Fibroblast of skin of scalp (primary cell): ENCODE measurements at regions not wholly inside any gene's neighbourhood (a gene's known extent, or its start where the extent isn't known, plus 50 kb on each side); places are given as distances from the start of the nearest gene placed in this dataset.
"Not testable (repeated sequence)": the region's sequence is repeated elsewhere in the genome, so short reads cannot be mapped to it uniquely, and the experiment has no call there.

Experiments used
- DNase-seq: peaks from one replicate; pipeline ENCODE4 v3.0.0-alpha.2; 2013

GRCh38 chr21:9950363-9950762, 571.0 kb upstream of the TPTE start:
- not testable (repeated sequence) for DNase-seq

- DNase-seq: not testable (repeated sequence)
Observed at GRCh38 chr21:9958791-9959190, 562.6 kb upstream of the TPTE start.

- not testable (repeated sequence) for DNase-seq
Observed at GRCh38 chr21:9959220-9959964, 562.0 kb upstream of the TPTE start.

- DNase-seq: not testable (repeated sequence)
Observed at GRCh38 chr21:9969399-9969798, 552.0 kb upstream of the TPTE start.

- not testable (repeated sequence) for DNase-seq
Observed at GRCh38 chr21:9972018-9972417, 549.4 kb upstream of the TPTE start.

GRCh38 chr21:9978371-9978770, 543.0 kb upstream of the TPTE start:
- not testable (repeated sequence) for DNase-seq

GRCh38 chr21:9997507-9997906, 523.9 kb upstream of the TPTE start:
- DNase-seq: not testable (repeated sequence)

GRCh38 chr21:10002762-10003313, 518.5 kb upstream of the TPTE start:
- DNase-seq: not testable (repeated sequence)

GRCh38 chr21:10005791-10006190, 515.6 kb upstream of the TPTE start:
- DNase-seq: not testable (repeated sequence)

- DNase-seq: not testable (repeated sequence)
Observed at GRCh38 chr21:10016991-10017390, 504.4 kb upstream of the TPTE start.

- not testable (repeated sequence) for DNase-seq
Observed at GRCh38 chr21:10017757-10018156, 503.6 kb upstream of the TPTE start.

GRCh38 chr21:10021462-10021861, 499.9 kb upstream of the TPTE start:
- not testable (repeated sequence) for DNase-seq

GRCh38 chr21:10022745-10023144, 498.6 kb upstream of the TPTE start:
- DNase-seq: not testable (repeated sequence)
